Loucy (cell line): ENCODE measurements at regions not wholly inside any gene's neighbourhood (a gene's known extent, or its start where the extent isn't known, plus 50 kb on each side); places are given as distances from the start of the nearest gene placed in this dataset.
A peak's percentile ranks its signal among the peaks of the same experiment; 100 is the strongest.

ENCODE experiments used
- H2AFZ ChIP-seq: fragments of 200-600 bp; sonication (generic); 2 replicates; pipeline ENCODE4 v1.6.0; 2016; ENCODE audit warnings: antibody characterized with exemption, mild to moderate bottlenecking, low read length, moderate library complexity
- H3F3A ChIP-seq: fragments of 200-600 bp; 2 replicates; pipeline ENCODE4 v1.6.0; 2016; ENCODE audit warnings: antibody characterized with exemption, low read depth, mild to moderate bottlenecking
- H3K27me3 ChIP-seq: fragments of 200-600 bp; sonication (generic); 2 replicates; pipeline ENCODE4 v1.6.1; 2014; ENCODE audit warnings: low read length, mild to moderate bottlenecking; ENCODE audit not compliant: insufficient read depth, poor library complexity, severe bottlenecking
- H3K36me3 ChIP-seq: fragments of 200-600 bp; sonication (generic); 2 replicates; pipeline ENCODE4 v1.6.1; 2016; ENCODE audit warnings: low read length; ENCODE audit not compliant: insufficient read depth
- H3K4me1 ChIP-seq: fragments of 200-600 bp; sonication (generic); 2 replicates; pipeline ENCODE4 v1.5.1; 2014; ENCODE audit warnings: low read length, mild to moderate bottlenecking; ENCODE audit not compliant: insufficient read depth, poor library complexity, severe bottlenecking
- H3K4me2 ChIP-seq: fragments of 200-600 bp; sonication (generic); 2 replicates; pipeline ENCODE4 v1.6.0; 2014; ENCODE audit warnings: antibody characterized with exemption, low read length, low read depth, mild to moderate bottlenecking; ENCODE audit not compliant: poor library complexity, severe bottlenecking
- H3K4me3 ChIP-seq: fragments of 200-600 bp; sonication (generic); 2 replicates; pipeline ENCODE4 v1.5.1; 2014; ENCODE audit warnings: low read length, mild to moderate bottlenecking, mixed read lengths; ENCODE audit not compliant: poor library complexity, severe bottlenecking
- H3K79me2 ChIP-seq: fragments of 200-600 bp; sonication (generic); 2 replicates; pipeline ENCODE4 v1.6.1; 2014; ENCODE audit warnings: low read length; ENCODE audit not compliant: insufficient read depth
- H3K9ac ChIP-seq: fragments of 200-600 bp; sonication (generic); 2 replicates; pipeline ENCODE4 v1.6.0; 2014; ENCODE audit warnings: mild to moderate bottlenecking, low read depth, low read length, moderate library complexity; ENCODE audit not compliant: poor library complexity, severe bottlenecking
- H3K9me2 ChIP-seq: fragments of 200-600 bp; sonication (generic); replicated peaks from 2 replicates; pipeline ENCODE4 v1.6.1; 2016; ENCODE audit warnings: low read depth, low read length, mixed read lengths
- H3K9me3 ChIP-seq: fragments of 200-600 bp; sonication (generic); 2 replicates; pipeline ENCODE4 v1.6.1; 2014; ENCODE audit warnings: mild to moderate bottlenecking, antibody characterized with exemption, low read length, low read depth; ENCODE audit not compliant: insufficient read depth
- H4K20me1 ChIP-seq: fragments of 200-600 bp; sonication (generic); 2 replicates; pipeline ENCODE4 v1.6.0; 2014; ENCODE audit warnings: antibody characterized with exemption, low read length, mild to moderate bottlenecking; ENCODE audit not compliant: insufficient read depth, poor library complexity, severe bottlenecking
- CTCF ChIP-seq: fragments of 200-600 bp; sonication (generic); conservative IDR thresholded peaks from 2 replicates; pipeline ENCODE4 v1.5.1; 2014; ENCODE audit warnings: mild to moderate bottlenecking, antibody characterized with exemption, low read length
- EZH2phosphoT487 ChIP-seq: fragments of 200-600 bp; IDR thresholded peaks from 2 replicates; pipeline ENCODE4 v1.6.1; 2018; ENCODE audit warnings: antibody characterized with exemption, mild to moderate bottlenecking, moderate library complexity, borderline replicate concordance

GRCh38 chr9:91086657-91087461 is 274.9 kb downstream of the AUH start:
- no peak overlapping the region for H3K4me3 ChIP-seq
- no peaks in the 10 kb centered on the region for H3K36me3 ChIP-seq
- H3K9ac ChIP-seq: no peak overlapping the region
- no peak overlapping the region for H3K4me2 ChIP-seq
- no peak overlapping the region for H2AFZ ChIP-seq
- H3K9me2 ChIP-seq: no peaks in the 10 kb centered on the region
- H3K27me3 ChIP-seq: no peaks in the 10 kb centered on the region
- no peaks in the 10 kb centered on the region for H4K20me1 ChIP-seq
- peaks cover 24% of the 10 kb centered on the region for H3K4me1 ChIP-seq
- no peaks in the 10 kb centered on the region for H3F3A ChIP-seq
- H3K9me3 ChIP-seq: no peaks in the 10 kb centered on the region
- no peaks in the 10 kb centered on the region for H3K79me2 ChIP-seq
- TF ChIP-seq CTCF (no peak), EZH2phosphoT487 (no peak)

GRCh38 chr9:91087462-91087759 is 274.3 kb downstream of the AUH start:
- no peaks in the 10 kb centered on the region for H3K27me3 ChIP-seq
- H2AFZ ChIP-seq: no peak overlapping the region
- H3K9me3 ChIP-seq: no peaks in the 10 kb centered on the region
- TF ChIP-seq CTCF (no peak), EZH2phosphoT487 (no peak)
- no peaks in the 10 kb centered on the region for H4K20me1 ChIP-seq
- H3F3A ChIP-seq: no peaks in the 10 kb centered on the region
- no peaks in the 10 kb centered on the region for H3K9me2 ChIP-seq
- H3K36me3 ChIP-seq: no peaks in the 10 kb centered on the region
- H3K9ac ChIP-seq: no peak overlapping the region
- H3K4me1 ChIP-seq: peaks cover 25% of the 10 kb centered on the region
- no peak overlapping the region for H3K4me3 ChIP-seq
- H3K79me2 ChIP-seq: no peaks in the 10 kb centered on the region
- H3K4me2 ChIP-seq: no peak overlapping the region

GRCh38 chr9:91089405-91090129 is 272.2 kb downstream of the AUH start:
- Histone ChIP-seq H3K79me2 (no peaks in the 10 kb centered on the region), H4K20me1 (no peaks in the 10 kb centered on the region), H3F3A (no peaks in the 10 kb centered on the region), H2AFZ (peak overlapping the region; percentile 49; the same call in 1 of the 2 replicates), H3K4me2 (peak overlapping the region; percentile 11), H3K36me3 (no peaks in the 10 kb centered on the region), H3K9me2 (no peaks in the 10 kb centered on the region), H3K9me3 (no peaks in the 10 kb centered on the region; the same call in 1 of the 2 replicates), H3K9ac (peak overlapping the region; percentile 46), H3K4me3 (no peak overlapping the region), H3K27me3 (no peaks in the 10 kb centered on the region), H3K4me1 (peaks cover 25% of the 10 kb centered on the region)
- TF ChIP-seq CTCF (peak; percentile 87), EZH2phosphoT487 (no peak)
